Naive thymus-derived CD4-positive, alpha-beta T cell (primary cell): ENCODE measurements at regions not wholly inside any gene's neighbourhood (a gene's known extent, or its start where the extent isn't known, plus 50 kb on each side); places are given as distances from the start of the nearest gene placed in this dataset.

Experiments
- ATAC-seq: fragments of 150-1000 bp; cut with Tn5 transposase; 2 replicates; pipeline ENCODE4 v1.10.0; 2021; ENCODE audit warnings: mild to moderate bottlenecking, moderate library complexity
- CTCF ChIA-PET: fragments of 350-600 bp; sonication (Branson Sonifier 250); formaldehyde crosslinking; loops from one replicate; lab custom pipeline; 2021; ENCODE audit warnings: antibody characterized with exemption; lab: Charles Lee
- POLR2A ChIA-PET: fragments of 350-600 bp; sonication (Branson Sonifier 250); formaldehyde crosslinking; loops from one replicate; lab custom pipeline; 2021; ENCODE audit warnings: antibody characterized with exemption, inconsistent platforms; lab: Charles Lee
- DNase-seq, 9 donors: peaks; one replicate each; pipeline versions ENCODE4 v3.0.0 to v3.0.0-alpha.2; 2020 to 2022; ENCODE audit warnings: mixed read lengths in 1 of 9
- H3K27ac ChIP-seq: one replicate; pipeline ENCODE4 v1.7.0; 2013; ENCODE audit warnings: mild to moderate bottlenecking, low read depth, low read length, moderate library complexity
- H3K27me3 ChIP-seq, 2 donors: one replicate each; pipeline ENCODE4 v1.7.0; 2013; ENCODE audit warnings: low read length in 2 of 2, mild to moderate bottlenecking in 2 of 2, moderate library complexity in 2 of 2; ENCODE audit not compliant: control insufficient read depth in 2 of 2, insufficient read depth in 2 of 2
- H3K36me3 ChIP-seq, 3 experiments: 1 replicate in 2 of 3; 2 replicates in 1 of 3; pipeline ENCODE4 v1.7.0; 2013; ENCODE audit warnings: low read length in 3 of 3, mild to moderate bottlenecking in 3 of 3, moderate library complexity in 1 of 3; ENCODE audit not compliant: insufficient read depth in 3 of 3, control insufficient read depth in 2 of 3
- H3K4me1 ChIP-seq, 2 donors: one replicate each; pipeline ENCODE4 v1.7.0; 2013; ENCODE audit warnings: low read length in 2 of 2, mild to moderate bottlenecking in 2 of 2, moderate library complexity in 1 of 2; ENCODE audit not compliant: control insufficient read depth in 2 of 2, insufficient read depth in 2 of 2
- H3K4me3 ChIP-seq: 2 replicates; pipeline ENCODE4 v1.7.0; 2013; ENCODE audit warnings: mild to moderate bottlenecking, low read length
- H3K9me3 ChIP-seq, 3 experiments: 1 replicate in 2 of 3; 2 replicates in 1 of 3; pipeline ENCODE4 v1.7.0; 2013; ENCODE audit warnings: low read length in 3 of 3; ENCODE audit not compliant: control insufficient read depth in 2 of 3
- H3K27ac Mint-ChIP-seq, 9 donors: one replicate each; pipeline ENCODE4 v1.8.0; 2020 to 2022; ENCODE audit warnings: mixed read lengths in 9 of 9, mild to moderate bottlenecking in 8 of 9, moderate library complexity in 5 of 9, inconsistent platforms in 2 of 9
- H3K27me3 Mint-ChIP-seq, 5 donors: one replicate each; pipeline ENCODE4 v1.8.0; 2021 to 2022; ENCODE audit warnings: mixed read lengths in 5 of 5, mild to moderate bottlenecking in 1 of 5
- H3K36me3 Mint-ChIP-seq, 5 donors: one replicate each; pipeline ENCODE4 v1.8.0; 2020 to 2022; ENCODE audit warnings: mixed read lengths in 5 of 5, mild to moderate bottlenecking in 3 of 5, inconsistent platforms in 1 of 5
- H3K4me1 Mint-ChIP-seq, 7 donors: one replicate each; pipeline ENCODE4 v1.8.0; 2020 to 2022; ENCODE audit warnings: mixed read lengths in 7 of 7, mild to moderate bottlenecking in 3 of 7, inconsistent platforms in 1 of 7
- H3K4me3 Mint-ChIP-seq, 10 donors: one replicate each; pipeline ENCODE4 v1.8.0; 2020 to 2022; ENCODE audit warnings: mild to moderate bottlenecking in 10 of 10, mixed read lengths in 10 of 10, moderate library complexity in 6 of 10, inconsistent platforms in 2 of 10
- H3K9me3 Mint-ChIP-seq, 11 donors: one replicate each; pipeline ENCODE4 v1.8.0; 2020 to 2022; ENCODE audit warnings: mixed read lengths in 11 of 11, mild to moderate bottlenecking in 4 of 11, inconsistent platforms in 1 of 11, moderate library complexity in 1 of 11
- intact Hi-C, 2 donors: fragments of 100-400 bp; cut with micrococcal nuclease; formaldehyde crosslinking; loops; one replicate each; pipeline ENCODE4 v1.15.1; 2023

DNA sequence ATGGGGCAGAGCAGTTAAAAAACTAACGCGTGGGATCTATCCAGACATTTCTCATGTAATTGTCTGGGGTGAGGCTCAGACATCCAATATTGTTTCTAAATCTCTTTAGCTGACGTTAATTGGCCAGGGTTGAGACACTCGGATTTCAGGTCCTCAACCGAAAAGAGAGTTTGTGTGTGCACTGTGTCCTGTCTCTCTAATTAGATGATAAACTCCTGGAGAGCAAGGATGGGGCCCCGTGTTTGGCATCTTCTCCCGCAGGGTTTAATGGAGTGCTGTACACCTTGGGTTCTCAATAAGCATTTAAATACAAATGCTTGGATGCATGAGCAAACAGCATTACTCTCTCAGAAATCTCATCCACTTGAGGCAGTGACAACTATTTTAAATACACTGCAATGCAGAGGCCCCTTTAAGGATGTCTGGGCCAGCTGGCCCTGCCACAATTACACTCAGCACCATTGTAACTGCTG is 139.6 kb downstream of the MTX3 start:
- intact Hi-C loops = no loop called here
- ATAC-seq = no peak
- CTCF ChIA-PET = no interaction called here
- Mint-ChIP-seq H3K4me3 (no peak overlapping the region), H3K36me3 (peaks cover 0 to 3% (median 0%) of the 10 kb centered on the region in 5 donors), H3K27ac (no peak overlapping the region), H3K4me1 (peaks cover 0 to 7% (median 0%) of the 10 kb centered on the region in 7 donors), H3K27me3 (peaks cover 0 to 15% (median 2%) of the 10 kb centered on the region in 5 donors), H3K9me3 (no peaks in the 10 kb centered on the region)
- DNase-seq = no peak
- Histone ChIP-seq H3K4me1 (no peaks in the 10 kb centered on the region), H3K36me3 (no peaks in the 10 kb centered on the region), H3K4me3 (no peak overlapping the region), H3K27ac (no peak overlapping the region), H3K27me3 (no peaks in the 10 kb centered on the region), H3K9me3 (no peaks in the 10 kb centered on the region)
- POLR2A ChIA-PET = no interaction called here

- ATAC-seq (no peak), DNase-seq (peak in 1 of 9 donors; percentile 4)
- H3K36me3 ChIP-seq = no peaks in the 10 kb centered on the region
- H3K9me3 ChIP-seq = no peaks in the 10 kb centered on the region
- ChIA-PET CTCF (interaction anchor here (0.6 kb wide), 1 partner anchor 757 kb away, joined by 5 read pairs; no protein-coding TSS in a partner anchor), POLR2A (no interaction called here)
- Mint-ChIP-seq H3K4me1 (peaks cover 0 to 12% (median 0%) of the 10 kb centered on the region in 7 donors), H3K27me3 (peaks cover 0 to 15% (median 2%) of the 10 kb centered on the region in 5 donors), H3K4me3 (no peak overlapping the region), H3K9me3 (no peaks in the 10 kb centered on the region), H3K27ac (no peak overlapping the region), H3K36me3 (peaks cover 0 to 3% (median 0%) of the 10 kb centered on the region in 5 donors)
- H3K4me3 ChIP-seq = no peak overlapping the region
- no peaks in the 10 kb centered on the region for H3K4me1 ChIP-seq
- no peaks in the 10 kb centered on the region for H3K27me3 ChIP-seq
- H3K27ac ChIP-seq = no peak overlapping the region
- intact Hi-C loops = no loop called here
Observed at GRCh38 chr5:79850941-79851340, 140.1 kb downstream of the MTX3 start.

DNA sequence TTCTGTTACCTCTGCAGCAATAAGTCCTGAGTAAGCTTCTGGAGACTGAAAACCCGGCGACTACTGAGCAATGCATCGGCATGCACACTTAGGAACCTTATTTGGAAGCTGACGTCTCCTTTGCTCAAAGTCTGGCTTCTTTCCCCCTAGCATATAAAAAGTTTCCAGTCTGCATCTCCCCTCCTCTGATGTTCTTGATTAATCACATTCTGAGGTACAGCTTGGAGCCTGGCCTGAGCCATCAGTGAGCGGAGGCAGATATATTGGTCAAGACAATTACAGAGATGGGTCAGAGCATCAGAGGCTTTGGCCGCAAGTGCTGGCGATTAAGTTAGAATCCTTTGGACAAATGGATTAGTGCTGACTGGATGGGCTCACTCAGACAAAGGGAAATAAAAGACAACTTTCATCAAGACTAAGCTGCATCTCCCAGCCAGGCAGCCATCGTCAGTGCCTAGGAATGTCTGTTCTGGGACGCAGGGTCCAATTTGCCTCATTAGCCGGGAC is 140.7 kb downstream of the MTX3 start:
- POLR2A ChIA-PET = no interaction called here
- DNase-seq (peak in 1 of 9 donors; percentile 8), ATAC-seq (no peak)
- Histone ChIP-seq H3K27me3 (no peaks in the 10 kb centered on the region), H3K4me3 (no peak overlapping the region), H3K4me1 (no peaks in the 10 kb centered on the region), H3K9me3 (no peaks in the 10 kb centered on the region), H3K36me3 (no peaks in the 10 kb centered on the region), H3K27ac (no peak overlapping the region)
- CTCF ChIA-PET = interaction anchor here (0.6 kb wide), 1 partner anchor 757 kb away, joined by 5 read pairs; no protein-coding TSS in a partner anchor
- Mint-ChIP-seq H3K36me3 (peaks cover 0 to 3% (median 0%) of the 10 kb centered on the region in 5 donors), H3K4me1 (peaks cover 0 to 17% (median 0%) of the 10 kb centered on the region in 7 donors), H3K4me3 (no peak overlapping the region), H3K27ac (no peak overlapping the region), H3K27me3 (peaks cover 0 to 15% (median 2%) of the 10 kb centered on the region in 5 donors), H3K9me3 (peaks cover 0 to 2% (median 0%) of the 10 kb centered on the region in 11 donors)
- intact Hi-C loops = no loop called here

GRCh38 chr5:79849486-79850315 is 141.4 kb downstream of the MTX3 start:
- no peak overlapping the region for H3K27ac Mint-ChIP-seq
- ATAC-seq (no peak), DNase-seq (no peak)
- ChIA-PET POLR2A (no interaction called here), CTCF (no interaction called here)
- Histone ChIP-seq H3K36me3 (no peaks in the 10 kb centered on the region), H3K4me3 (no peak overlapping the region), H3K4me1 (no peaks in the 10 kb centered on the region), H3K9me3 (no peaks in the 10 kb centered on the region), H3K27ac (no peak overlapping the region), H3K27me3 (no peaks in the 10 kb centered on the region)
- peaks cover 0 to 20% (median 0%) of the 10 kb centered on the region in 7 donors for H3K4me1 Mint-ChIP-seq
- no peak overlapping the region for H3K4me3 Mint-ChIP-seq
- H3K27me3 Mint-ChIP-seq = peaks cover 0 to 15% (median 2%) of the 10 kb centered on the region in 5 donors
- intact Hi-C loops = loop anchor here in 1 of 2 donors (5.0 kb wide), 1 partner anchor 47 kb away; no protein-coding TSS in a partner anchor
- H3K36me3 Mint-ChIP-seq = peaks cover 0 to 3% (median 0%) of the 10 kb centered on the region in 5 donors
- H3K9me3 Mint-ChIP-seq = peaks cover 0 to 2% (median 0%) of the 10 kb centered on the region in 11 donors
